ENCODE measurements at regions not wholly inside any gene's neighbourhood (a gene's known extent, or its start where the extent isn't known, plus 50 kb on each side); places are given as distances from the start of the nearest gene placed in this dataset.
A peak's percentile ranks its signal among the peaks of the same experiment; 100 is the strongest.

DNA sequence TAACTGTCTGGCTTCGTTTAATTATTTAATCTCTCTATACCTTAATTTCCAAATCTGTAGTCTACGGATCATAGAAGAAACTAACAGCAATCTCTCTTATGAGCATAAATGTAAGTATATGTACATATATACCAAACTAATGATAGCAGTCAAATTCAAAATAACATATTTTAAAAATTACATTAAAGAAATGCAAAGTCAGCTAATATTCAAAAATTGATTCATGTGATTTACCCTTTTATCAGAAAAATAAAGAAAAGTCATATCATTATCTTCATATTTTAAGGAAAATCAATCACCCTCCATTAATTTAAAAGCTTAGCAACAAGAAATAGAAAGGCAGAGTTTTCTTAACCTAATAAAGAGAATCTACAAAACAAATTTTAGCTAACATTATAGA, 575.9 kb downstream of the IRS1 start:
- DNase-seq (ENCODE audit: low read depth in 4 of 4, low spot score in 1 of 4) = no peak

DNA sequence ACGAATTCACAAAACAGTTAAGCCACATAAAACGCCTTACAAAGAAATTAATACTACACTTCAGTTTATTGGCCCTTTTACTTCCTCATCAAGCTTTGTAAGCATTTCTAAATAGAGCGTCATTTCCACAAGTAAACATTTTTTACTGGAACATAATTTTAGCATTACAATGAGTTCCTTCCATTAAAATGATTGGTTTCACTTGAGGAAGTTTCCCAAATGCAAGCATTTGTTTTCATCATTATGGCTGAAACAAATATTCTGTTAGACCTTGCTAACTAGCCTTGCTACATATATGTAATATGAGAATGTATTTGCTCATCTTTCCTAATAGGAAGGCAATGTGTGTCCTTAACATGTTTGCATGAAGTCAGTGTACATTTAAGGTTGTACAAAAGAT, 579.1 kb downstream of the IRS1 start:
- DNase-seq (ENCODE audit: low read depth in 4 of 4, low spot score in 1 of 4) = no peak

DNA sequence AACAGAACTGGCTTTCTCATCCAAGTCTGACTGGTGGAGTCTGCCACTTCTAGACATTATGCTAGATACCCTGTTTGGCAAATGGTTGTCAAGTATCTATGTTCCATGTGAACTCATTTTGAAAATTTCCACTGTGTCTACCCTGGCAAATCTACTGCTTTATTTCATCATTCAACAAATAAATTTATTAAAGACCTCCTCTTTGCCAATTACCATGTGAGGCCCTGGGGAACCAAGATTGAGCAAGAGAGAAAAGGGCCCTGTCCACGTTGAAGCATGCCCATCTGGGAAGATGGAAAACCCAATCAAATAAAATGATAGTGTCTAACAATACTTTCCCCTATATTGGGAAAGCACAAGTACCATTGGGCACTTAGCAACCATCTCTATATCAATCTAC, 582.4 kb downstream of the IRS1 start:
- DNase-seq (ENCODE audit: low read depth in 4 of 4, low spot score in 1 of 4) = no peak

DNA sequence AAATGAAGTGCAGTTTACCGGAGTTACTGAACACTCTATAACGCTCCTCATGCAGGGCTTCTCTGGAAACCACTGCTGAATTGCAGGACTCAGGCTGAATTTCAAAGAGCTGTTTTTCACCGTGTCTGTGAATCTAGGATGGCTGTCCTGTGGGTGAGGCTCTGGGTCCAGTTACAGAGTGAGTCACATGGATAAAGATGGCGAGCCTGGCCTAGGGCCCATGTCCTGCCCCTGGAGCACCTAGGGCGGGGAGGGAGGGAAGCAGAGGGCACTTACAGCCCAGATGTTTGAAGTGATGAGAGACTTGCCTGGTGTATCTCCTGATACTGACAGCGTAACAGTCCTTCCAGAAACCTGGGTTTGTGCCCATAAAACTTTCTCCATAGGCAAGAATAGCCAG, 583.0 kb downstream of the IRS1 start:
- DNase-seq (ENCODE audit: low read depth in 4 of 4, low spot score in 1 of 4) = no peak

DNA sequence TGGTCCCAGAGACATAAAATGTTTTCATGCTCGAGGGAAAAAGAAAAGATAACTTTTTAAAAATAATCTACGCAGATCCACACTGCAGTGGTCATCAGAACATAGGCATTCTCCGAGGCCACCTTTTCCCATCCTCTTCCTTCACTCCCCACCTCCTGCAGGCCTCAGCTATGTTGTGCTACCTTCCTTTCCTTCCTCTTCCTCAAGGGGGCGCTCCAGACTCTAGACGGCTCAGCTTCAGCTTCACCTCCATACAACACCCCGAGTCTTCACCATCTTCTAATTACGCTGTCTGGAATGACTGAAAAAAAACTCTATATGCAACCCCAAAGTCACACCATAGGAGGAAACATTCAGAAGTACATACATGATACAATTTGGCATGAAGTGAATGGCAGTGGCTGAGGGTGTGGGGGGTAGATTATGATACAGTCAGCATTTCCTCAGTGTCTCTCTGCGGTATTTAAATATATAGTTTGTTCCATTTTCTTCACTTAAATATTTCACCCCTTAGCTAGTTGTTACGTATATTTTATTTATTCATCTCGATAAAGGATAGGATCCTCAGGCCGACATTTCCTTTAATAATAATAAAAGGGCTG, 583.6 kb downstream of the IRS1 start:
- DNase-seq (ENCODE audit: low read depth in 4 of 4, low spot score in 1 of 4) = peak; percentile 19 to 49 (median 36)

DNA sequence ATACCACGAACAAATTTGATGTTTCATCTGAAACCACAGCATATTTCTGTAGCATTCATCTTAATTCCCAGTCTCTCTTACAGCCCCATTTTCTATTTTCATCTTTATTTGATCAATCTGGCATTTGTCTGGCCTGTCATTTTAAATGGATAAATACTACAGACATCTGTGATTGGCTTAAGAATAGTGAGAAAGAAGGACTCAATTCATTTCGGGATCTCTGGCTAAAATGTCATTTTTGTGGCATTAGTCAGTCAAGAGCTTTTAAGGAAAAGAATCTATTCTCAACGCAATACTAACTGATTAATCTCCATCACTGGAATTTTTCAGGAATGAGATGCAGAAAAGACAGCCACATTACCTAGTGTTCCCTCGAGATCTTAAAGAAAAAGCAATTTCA, 585.9 kb downstream of the IRS1 start:
- DNase-seq (ENCODE audit: low read depth in 4 of 4, low spot score in 1 of 4) = no peak

DNA sequence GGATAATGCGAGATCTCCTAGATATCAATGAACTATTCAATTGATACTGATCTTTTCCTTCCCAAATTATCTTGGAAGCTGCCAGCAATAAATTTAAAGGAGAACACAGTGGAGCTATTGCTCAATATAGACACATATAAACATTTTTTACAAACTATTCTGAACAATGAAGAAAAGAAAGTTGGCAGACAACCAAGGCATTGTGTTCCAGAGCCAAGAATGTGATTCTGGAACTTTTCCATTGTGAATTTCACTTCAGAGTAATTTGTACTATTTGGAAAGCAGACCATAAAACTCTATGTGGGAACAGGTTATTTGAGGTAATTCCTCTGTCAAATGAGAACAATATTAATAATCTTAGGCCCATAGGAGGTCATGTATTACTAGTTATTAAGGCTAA, 588.2 kb downstream of the IRS1 start:
- no peak for DNase-seq (ENCODE audit: low read depth in 4 of 4, low spot score in 1 of 4)

DNA sequence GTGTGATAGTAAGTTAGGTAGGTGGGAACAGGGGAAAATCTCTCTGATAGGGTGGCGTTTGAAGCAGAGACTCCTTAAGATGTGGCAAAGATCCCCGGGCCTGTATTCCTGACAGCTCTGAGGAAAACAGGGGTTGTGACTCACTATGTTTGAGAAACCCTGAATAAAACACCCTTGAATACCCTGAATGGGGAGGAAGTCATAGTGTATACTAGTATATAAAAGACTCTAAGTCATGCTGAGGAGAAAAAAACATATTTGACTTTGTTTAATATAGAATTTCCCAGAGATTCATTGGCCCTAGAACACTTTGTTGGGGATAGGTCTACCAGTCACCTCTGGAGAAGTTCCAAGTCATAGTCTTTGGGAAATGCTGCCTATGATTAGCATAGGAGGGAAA, 590.9 kb downstream of the IRS1 start:
- no peak for DNase-seq (ENCODE audit: low read depth in 4 of 4, low spot score in 1 of 4)

DNA sequence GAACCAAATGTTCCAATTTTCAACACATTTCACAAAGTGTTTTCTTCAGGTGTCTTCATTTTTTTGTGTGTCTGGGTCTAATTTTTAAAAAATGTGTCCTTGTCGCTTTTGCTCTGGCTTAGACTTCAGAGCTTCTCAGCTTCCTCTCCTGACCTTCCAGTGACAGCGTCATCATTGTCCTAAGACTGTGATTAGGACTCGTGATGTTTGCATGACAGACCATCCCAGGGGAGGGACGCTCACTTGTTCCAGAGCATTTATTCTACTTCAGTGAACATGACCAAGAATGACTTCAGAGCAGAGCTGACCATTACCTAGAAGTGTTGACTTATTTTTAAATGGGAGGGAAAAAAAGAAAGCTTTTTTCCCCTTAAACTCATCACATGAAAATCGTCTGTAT, 591.9 kb downstream of the IRS1 start:
- no peak for DNase-seq (ENCODE audit: low read depth in 4 of 4, low spot score in 1 of 4)

DNA sequence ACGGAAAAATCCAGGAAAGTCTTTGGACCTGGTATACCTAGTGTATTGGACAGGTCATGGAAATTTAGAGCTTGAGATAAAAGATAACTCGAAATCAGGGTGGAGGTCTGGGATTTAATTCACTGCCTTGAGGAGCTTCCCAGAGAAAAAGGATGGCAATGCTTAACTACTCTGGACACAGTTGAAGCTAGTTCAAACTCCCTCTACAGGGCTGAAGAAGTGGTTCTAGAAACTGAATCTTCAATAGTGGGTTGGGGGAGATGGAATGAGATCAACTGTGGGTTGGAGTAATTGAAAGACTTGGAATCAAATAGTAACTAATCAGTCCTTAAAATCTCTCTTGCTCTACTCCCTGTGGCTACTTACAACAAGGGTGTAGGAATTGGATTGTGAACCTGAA, 600.1 kb downstream of the IRS1 start:
- DNase-seq (ENCODE audit: low read depth in 4 of 4, low spot score in 1 of 4) = no peak

DNA sequence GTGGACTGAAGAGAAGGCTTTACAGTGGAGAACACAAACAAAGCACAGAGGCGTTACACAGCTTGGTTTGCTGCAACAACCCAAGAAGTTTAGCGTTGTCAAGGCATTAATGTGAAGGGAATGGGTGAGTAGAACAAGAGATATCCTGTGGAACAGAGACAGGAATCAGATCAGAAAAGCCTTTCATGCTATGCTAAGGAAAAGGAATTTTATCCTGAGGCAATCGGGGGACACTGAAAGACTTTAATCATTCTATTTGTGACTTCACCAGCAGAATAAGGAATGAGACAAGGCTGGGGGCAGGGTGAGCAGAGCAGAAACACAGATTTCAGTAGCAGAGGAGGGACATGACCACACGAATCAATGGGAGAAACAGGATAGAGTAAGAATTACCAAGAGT, 600.7 kb downstream of the IRS1 start:
- DNase-seq (ENCODE audit: low read depth in 4 of 4, low spot score in 1 of 4) = no peak

DNA sequence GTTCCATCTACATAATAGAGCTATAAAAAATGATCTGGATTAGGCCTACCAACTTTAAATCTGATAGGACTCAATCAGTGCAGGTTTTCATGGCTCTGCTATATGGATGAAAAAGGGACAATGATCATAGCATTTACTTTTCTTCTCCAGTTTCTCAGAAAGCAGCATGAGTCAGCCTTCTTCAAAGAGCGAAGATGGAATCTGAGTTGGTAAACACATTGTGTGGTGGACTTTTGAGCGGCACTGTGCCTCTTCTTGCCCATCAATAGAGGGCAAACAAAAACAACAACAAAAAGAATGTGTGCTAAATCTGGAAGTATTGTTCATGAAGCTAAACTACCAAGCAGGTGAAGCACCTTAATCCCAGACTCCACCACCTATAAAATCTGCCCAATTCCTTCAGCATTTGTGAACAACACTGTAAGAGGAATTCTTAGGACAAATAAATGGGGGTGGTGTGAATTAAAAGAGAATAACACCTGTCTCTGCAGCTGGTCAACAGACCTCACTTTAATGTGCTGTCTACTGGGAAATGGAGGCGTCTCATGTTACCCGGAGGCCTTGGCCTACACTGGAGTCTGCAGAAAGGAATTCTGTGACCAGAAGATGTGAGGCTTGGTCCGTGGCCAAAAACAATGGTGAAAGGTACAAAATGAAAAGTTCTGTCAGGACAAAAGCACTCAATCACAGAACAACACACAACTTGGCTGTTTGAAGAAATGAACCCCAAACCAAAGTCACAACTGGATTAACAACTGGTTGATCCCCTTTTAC, 609.0 kb downstream of the IRS1 start:
- no peak for DNase-seq (ENCODE audit: low read depth in 4 of 4, low spot score in 1 of 4)

DNA sequence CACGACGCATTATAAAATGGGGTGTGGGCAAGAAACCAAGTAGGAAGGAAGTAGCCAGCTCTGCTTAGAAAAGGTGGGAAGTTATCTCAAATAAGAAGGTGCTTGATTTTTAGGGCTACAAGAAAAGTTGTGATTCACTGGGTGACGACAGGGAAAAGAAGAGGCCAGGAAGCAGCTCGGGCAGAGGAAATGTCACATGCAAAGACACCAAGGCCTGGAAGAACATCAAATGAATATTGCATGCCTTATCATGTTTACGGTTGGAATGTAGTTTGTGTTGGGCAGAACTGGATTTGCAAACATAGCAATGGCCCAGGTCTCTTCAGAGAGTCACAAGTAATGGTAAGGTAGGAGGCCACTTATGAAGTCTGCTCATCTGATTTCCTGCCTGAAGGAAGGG, 610.6 kb downstream of the IRS1 start:
- no peak for DNase-seq (ENCODE audit: low read depth in 4 of 4, low spot score in 1 of 4)

DNA sequence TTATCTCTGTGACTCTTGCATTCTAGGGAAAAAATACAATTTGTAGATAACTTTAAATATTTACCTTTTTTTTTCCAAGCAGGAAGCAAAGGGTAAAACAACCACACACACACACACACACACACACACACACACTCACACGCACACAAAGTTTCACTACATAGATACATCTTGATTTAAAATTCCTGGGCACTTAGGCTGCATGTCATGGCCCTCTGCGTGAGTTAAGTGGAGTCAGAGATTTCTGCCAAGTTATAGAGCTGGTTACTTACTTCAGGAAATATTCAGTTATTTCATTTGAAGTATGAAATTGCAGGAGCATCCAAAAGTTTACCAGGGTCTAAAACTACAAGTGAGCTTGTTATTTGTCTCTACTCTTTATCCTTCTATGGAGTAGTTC, 612.0 kb downstream of the IRS1 start:
- no peak for DNase-seq (ENCODE audit: low read depth in 4 of 4, low spot score in 1 of 4)

DNA sequence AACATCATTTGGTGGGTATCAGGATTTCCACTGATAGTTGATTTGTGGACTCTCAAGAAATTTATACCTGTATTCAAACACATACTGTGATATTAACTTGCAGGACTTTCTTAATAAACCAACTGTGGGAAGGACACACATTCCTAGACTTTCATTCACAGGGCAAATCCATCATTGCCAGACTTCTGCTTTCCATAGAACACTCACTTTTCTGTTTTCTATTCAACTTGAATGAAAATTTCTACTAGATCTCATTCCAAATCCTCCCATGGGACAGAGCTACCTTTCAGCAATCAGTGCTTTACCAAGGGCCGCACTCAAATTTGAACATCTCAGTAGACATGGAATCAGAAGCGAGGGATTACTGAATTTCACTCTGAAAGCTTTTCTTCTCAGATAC, 612.5 kb downstream of the IRS1 start:
- no peak for DNase-seq (ENCODE audit: low read depth in 4 of 4, low spot score in 1 of 4)

DNA sequence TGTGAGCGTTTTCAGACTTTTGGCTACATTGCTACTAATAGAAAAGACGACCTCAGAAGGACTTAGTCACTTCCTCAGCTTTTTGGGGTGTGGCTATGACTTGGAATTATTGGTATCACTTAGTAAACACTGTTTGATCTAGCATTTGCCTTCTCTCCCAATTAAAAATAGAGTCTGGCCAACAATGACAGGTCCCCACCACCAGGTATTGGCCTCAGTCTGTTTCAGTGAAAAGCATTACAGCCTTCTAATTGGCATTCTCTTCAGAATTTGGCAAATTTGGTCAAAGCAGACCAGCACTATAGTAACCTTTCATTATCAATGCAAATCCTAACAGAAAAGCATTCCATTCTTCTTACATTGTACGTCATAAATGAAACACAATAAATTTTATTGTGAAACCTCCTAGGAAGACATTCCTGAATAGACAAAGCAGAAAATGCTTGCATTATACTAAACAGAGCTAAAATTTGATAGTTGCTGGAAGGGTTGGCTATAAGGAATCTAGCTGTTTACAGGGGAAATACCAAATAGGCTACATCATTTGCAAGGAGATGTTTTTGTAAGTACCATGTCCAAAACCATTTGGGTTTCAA, 613.9 kb downstream of the IRS1 start:
- no peak for DNase-seq (ENCODE audit: low read depth in 4 of 4, low spot score in 1 of 4)

DNA sequence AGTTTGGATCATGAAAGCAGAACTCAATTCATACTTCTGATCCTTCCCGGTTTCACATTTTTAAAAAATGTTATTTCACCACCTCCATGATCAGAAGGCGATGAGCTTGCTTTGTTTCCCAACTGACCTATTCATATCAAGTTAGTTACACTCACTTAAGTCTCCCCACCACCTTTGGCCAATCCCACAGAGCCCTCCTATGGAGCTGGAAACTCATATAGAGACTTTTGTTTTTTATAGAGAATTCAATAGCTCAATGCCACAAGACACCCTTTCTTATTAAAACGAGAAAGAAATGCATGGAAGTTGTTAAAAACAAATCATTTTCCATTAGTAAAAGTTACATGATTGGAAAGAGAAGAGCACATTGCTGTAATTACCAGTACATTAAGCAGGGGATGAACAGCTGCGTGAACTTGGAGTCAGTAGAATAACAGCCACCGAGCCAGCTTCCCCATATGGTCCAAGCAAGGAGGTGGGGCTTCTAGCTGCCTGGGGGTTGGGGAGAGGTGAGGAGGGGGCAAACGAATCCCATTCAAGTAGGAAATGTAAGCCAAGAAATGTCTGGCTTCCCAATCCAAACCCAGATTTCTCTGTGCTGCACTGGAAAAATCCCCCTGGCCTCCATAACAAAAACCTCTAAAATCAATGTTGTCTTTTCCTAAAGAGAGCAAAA, 614.5 kb downstream of the IRS1 start:
- DNase-seq (ENCODE audit: low read depth in 4 of 4, low spot score in 1 of 4) = no peak

DNA sequence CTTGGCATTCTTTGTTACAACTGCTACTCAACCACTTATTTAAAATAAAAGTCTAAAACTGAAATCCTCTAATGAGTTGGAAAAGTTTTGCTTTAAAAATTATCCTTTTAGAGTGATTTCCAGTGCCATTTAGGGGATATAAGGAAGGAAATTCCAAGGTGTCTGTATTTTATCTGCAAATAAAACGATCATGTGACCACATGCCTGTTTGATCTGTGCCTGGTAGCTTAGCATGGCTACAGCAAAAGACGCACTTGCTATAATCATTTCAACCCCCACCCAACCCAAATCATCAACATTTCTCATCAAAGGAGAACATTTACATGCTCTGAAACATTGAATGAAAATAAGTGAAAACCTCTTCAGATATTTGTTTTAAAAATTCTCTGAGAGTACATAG, 615.1 kb downstream of the IRS1 start:
- DNase-seq (ENCODE audit: low read depth in 4 of 4, low spot score in 1 of 4) = no peak

DNA sequence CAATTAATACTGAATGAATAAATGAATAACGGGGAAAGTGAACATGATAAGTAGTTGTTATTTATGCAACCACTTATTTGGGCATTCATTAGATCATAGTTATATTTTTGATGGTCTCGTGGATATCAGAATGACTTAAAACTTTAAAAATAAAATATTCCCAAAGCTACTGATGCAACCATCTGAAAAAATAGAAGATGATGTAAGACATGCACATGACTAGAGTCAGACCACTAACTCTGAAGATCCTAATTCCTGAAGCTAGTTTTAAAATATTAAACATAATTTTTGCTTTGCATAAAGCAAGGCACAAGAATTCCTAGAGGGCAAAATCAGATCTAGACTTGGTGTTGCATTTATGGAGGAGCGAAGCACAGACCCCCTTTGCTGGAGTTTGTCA, 616.1 kb downstream of the IRS1 start:
- DNase-seq (ENCODE audit: low read depth in 4 of 4, low spot score in 1 of 4) = no peak

DNA sequence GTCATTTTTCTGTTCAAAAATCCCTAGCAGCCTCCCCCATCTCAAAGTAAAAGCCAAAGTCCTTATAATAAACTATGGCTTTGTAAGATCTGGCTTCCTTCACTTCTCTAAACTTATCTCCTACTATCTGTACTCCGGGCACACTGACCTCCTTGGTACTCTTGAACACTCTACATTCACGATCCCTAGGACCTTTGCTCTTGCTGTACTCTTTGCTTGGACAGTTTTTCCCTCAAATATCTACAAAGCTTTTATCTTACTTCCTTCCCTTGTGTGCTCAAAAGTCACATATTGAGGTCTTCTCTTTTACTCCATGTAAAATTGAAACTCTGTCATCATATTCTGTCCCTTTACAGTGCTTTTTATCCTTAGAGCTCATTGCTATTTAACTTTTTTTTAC, 616.6 kb downstream of the IRS1 start:
- no peak for DNase-seq (ENCODE audit: low read depth in 4 of 4, low spot score in 1 of 4)

DNA sequence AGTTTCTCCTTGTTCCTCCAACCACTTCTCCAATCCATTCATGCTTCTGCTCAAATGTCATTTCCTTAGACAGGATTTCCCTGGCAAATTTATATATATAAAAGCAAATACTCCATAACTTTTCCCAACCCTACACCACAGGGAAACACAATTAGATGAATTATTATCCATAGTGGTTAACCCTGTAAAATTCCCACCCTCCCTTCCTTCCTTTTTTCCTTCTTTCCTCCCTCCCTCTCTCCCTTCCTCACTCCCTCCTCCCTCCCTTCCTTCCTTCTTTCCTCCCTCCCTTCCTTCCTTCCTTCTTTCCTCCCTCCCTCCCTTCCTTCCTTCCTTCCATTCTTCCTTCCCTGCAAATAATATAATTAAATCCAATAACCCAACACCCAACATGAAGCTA, 617.7 kb downstream of the IRS1 start:
- no peak for DNase-seq (ENCODE audit: low read depth in 4 of 4, low spot score in 1 of 4)

DNA sequence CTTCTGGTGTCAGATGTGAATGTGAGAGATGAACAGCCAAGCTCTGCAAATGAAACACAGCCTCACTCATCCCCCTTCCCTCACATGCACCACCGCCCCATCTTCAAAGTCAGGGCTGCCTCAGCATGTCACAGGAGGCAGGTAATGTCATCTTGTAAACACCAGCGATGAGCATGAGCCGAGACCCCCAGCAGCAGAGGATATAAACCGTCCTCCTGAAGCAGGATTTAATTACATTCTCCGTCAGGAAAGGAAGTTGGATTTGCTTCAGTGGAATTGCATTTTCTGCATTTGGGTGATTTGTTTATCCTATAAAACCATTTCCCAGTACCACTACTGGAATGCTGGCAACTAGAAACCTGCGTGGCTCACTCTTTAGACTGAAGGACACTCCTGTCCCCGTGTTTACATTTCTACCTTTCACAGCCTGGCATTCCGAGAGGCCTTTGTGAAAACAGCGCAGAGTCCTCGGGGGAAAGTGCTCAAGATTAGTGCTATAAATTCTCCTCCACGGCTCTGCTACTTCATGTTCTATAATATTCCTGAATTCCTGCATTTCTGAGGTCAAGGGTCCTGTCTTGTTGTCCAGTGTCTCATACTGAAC, 619.2 kb downstream of the IRS1 start:
- no peak for DNase-seq (ENCODE audit: low read depth in 4 of 4, low spot score in 1 of 4)

Measured in stimulated activated CD4-positive, alpha-beta T cell treated with anti-CD3 and anti-CD28 coated beads, Interleukin-1b, Interleukin-23, amount 100 ng/mL, for 24 hours (primary cell).